ENCODE measurements at regions not wholly inside any gene's neighbourhood (a gene's known extent, or its start where the extent isn't known, plus 50 kb on each side); places are given as distances from the start of the nearest gene placed in this dataset.

DNA sequence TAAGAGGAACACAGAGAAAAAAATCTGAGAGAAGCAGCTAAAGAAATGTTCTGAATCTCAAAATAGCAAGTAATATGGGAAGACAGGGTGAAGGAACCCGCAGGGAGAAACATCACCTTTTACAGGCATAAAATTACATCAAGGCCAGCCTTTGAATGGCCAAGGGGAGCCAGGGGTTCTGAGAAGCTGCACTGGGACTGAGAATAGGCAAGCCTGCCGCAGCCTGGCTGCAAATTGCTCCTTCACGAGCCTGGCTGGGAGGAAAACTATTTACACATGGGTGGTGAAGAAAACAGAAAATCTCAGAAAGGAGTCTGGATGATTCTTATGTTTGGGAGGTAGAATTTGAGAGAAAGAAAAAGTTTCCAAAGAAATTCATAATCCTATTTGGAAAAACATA is 74.5 kb upstream of the QRFPR start:
- no peak for DNase-seq
- Mint-ChIP-seq H3K27me3 (peaks cover 19% of the 10 kb centered on the region), H3K9me3 (no peaks in the 10 kb centered on the region), H3K4me1 (ENCODE audit: low read depth) (no peaks in the 10 kb centered on the region), H3K36me3 (no peaks in the 10 kb centered on the region), H3K4me3 (no peak overlapping the region), H3K27ac (no peak overlapping the region)
- intact Hi-C loops (cut with micrococcal nuclease): no loop called here
- ChIA-PET POLR2A (no interaction called here), CTCF (no interaction called here)

- no peaks in the 10 kb centered on the region for H3K4me1 Mint-ChIP-seq (ENCODE audit: low read depth)
- ChIA-PET POLR2A (no interaction called here), CTCF (no interaction called here)
- peaks cover 19% of the 10 kb centered on the region for H3K27me3 Mint-ChIP-seq
- no peak overlapping the region for H3K27ac Mint-ChIP-seq
- no peak for DNase-seq
- no peak overlapping the region for H3K4me3 Mint-ChIP-seq
- no peaks in the 10 kb centered on the region for H3K9me3 Mint-ChIP-seq
- intact Hi-C loops (cut with micrococcal nuclease): no loop called here
- H3K36me3 Mint-ChIP-seq: no peaks in the 10 kb centered on the region
These were observed 73.6 kb upstream of the QRFPR start for GRCh38 chr4:121454251-121454979.

- CTCF ChIA-PET: no interaction called here
- peaks cover 15% of the 10 kb centered on the region for H3K27me3 Mint-ChIP-seq
- POLR2A ChIA-PET: no interaction called here
- H3K9me3 Mint-ChIP-seq: no peaks in the 10 kb centered on the region
- no peaks in the 10 kb centered on the region for H3K36me3 Mint-ChIP-seq
- no peak overlapping the region for H3K4me3 Mint-ChIP-seq
- intact Hi-C loops (cut with micrococcal nuclease): no loop called here
- DNase-seq: no peak
- H3K4me1 Mint-ChIP-seq (ENCODE audit: low read depth): no peaks in the 10 kb centered on the region
- no peak overlapping the region for H3K27ac Mint-ChIP-seq
These were observed 70.5 kb upstream of the QRFPR start for GRCh38 chr4:121451310-121451709.

DNA sequence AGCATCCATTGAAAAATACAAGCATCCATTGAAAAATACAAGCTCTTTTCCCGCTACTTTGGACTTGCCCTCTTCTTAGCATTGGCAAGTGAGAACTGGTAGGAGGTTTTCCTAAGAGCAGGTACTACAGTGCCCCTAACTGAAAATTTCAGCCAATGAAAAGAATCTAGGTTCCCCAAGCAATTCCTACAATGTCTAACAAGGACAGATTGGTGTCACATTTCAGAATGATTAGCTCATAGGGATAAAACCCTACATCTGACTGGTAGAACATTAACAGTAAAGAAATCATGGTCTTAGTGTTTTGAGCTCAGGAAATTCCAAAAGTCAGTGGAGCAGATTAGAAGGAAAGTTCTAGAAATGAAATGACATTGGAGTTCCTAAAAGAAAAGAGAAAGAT is 68.6 kb upstream of the QRFPR start:
- Mint-ChIP-seq H3K27me3 (peaks cover 10% of the 10 kb centered on the region), H3K9me3 (no peaks in the 10 kb centered on the region)
- CTCF ChIA-PET: no interaction called here

DNA sequence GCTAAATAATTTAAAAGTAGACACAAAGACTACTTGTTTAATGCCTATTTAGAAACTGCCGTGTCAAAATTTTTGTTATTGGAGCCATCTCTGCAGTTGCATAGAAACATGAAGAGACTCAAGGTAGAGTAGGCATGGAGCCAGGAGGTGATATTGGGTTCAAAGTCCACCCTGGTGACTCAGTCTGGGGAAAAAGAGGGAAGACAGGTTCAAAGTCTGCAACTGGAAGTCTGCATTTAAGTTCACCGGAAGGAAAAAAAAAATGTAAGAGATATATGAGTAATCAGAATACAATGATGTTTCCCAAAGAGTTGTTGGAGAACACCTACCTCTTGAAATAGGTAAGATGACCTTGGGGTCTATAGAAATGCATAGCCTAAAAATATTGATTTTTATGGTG is 67.4 kb upstream of the QRFPR start:
- CTCF ChIA-PET: no interaction called here

More for the DNA sequence above, 68.6 kb upstream of the QRFPR start:
- no peak overlapping the region for H3K27ac Mint-ChIP-seq
- DNase-seq: no peak
- intact Hi-C loops (cut with micrococcal nuclease): no loop called here
- POLR2A ChIA-PET: no interaction called here
- H3K36me3 Mint-ChIP-seq: no peaks in the 10 kb centered on the region
- no peak overlapping the region for H3K4me3 Mint-ChIP-seq
- H3K4me1 Mint-ChIP-seq (ENCODE audit: low read depth): no peaks in the 10 kb centered on the region

GRCh38 chr4:121439669-121440068 is 58.9 kb upstream of the QRFPR start:
- no peaks in the 10 kb centered on the region for H3K4me1 Mint-ChIP-seq (ENCODE audit: low read depth)
- intact Hi-C loops (cut with micrococcal nuclease): no loop called here
- POLR2A ChIA-PET: no interaction called here
- no peak overlapping the region for H3K27ac Mint-ChIP-seq
- no peak for DNase-seq
- no peak overlapping the region for H3K4me3 Mint-ChIP-seq
- CTCF ChIA-PET: interaction anchor here (1.2 kb wide), 1 partner anchor 69 kb away, joined by 4 read pairs; no protein-coding TSS in a partner anchor
- peaks cover 1% of the 10 kb centered on the region for H3K36me3 Mint-ChIP-seq
- peaks cover 30% of the 10 kb centered on the region for H3K9me3 Mint-ChIP-seq
- H3K27me3 Mint-ChIP-seq: peaks cover 12% of the 10 kb centered on the region

More for the DNA sequence above, 67.4 kb upstream of the QRFPR start:
- H3K4me3 Mint-ChIP-seq: no peak overlapping the region
- no peaks in the 10 kb centered on the region for H3K36me3 Mint-ChIP-seq
- H3K27ac Mint-ChIP-seq: no peak overlapping the region
- peaks cover 5% of the 10 kb centered on the region for H3K27me3 Mint-ChIP-seq
- intact Hi-C loops (cut with micrococcal nuclease): no loop called here
- POLR2A ChIA-PET: no interaction called here
- DNase-seq: no peak
- no peaks in the 10 kb centered on the region for H3K4me1 Mint-ChIP-seq (ENCODE audit: low read depth)
- no peaks in the 10 kb centered on the region for H3K9me3 Mint-ChIP-seq
